IMR-90 (cell line): ENCODE measurements at regions not wholly inside any gene's neighbourhood (a gene's known extent, or its start where the extent isn't known, plus 50 kb on each side); places are given as distances from the start of the nearest gene placed in this dataset.

ENCODE experiments used
- ATAC-seq: fragments of 200-7000 bp; cut with Tn5 transposase; 2 replicates; pipeline ENCODE4 v1.9.1; 2020; ENCODE audit warnings: low read depth, mild to moderate bottlenecking, moderate library complexity
- BruUV-seq: library from RNA; stranded (reverse); fragments of 400-500 nt; replicated peaks from 2 replicates; lab custom pipeline; 2021; lab: Mats Ljungman, UMichigan
- CTCF ChIA-PET: fragments of 300-600 bp; formaldehyde crosslinking; extraction: SDS; loops from one replicate; lab custom pipeline; 2021; ENCODE audit warnings: antibody characterized with exemption; lab: Yijun Ruan, JAX
- POLR2A ChIA-PET: fragments of 300-600 bp; sonication (Branson Sonifier 250); formaldehyde crosslinking; loops from one replicate; lab custom pipeline; 2022; ENCODE audit warnings: antibody characterized with exemption; ENCODE audit not compliant: unreplicated experiment; lab: Charles Lee
- DNase-seq: peaks from one replicate; pipeline ENCODE4 v3.0.0; 2013
- H2AFZ ChIP-seq: replicated peaks from 2 replicates; pipeline ENCODE3; 2013; ENCODE audit warnings: low read length, mild to moderate bottlenecking; ENCODE audit not compliant: poor library complexity
- H2AK5ac ChIP-seq: 2 replicates; pipeline ENCODE4 v1.6.1; 2013; ENCODE audit warnings: low read depth, low read length, inconsistent platforms
- H2AK9ac ChIP-seq: replicated peaks from 2 replicates; pipeline ENCODE3; 2013; ENCODE audit warnings: mild to moderate bottlenecking, low read depth, low read length, moderate library complexity; ENCODE audit not compliant: poor library complexity
- H2BK120ac ChIP-seq: 2 replicates; pipeline ENCODE4 v1.6.1; 2013; ENCODE audit warnings: low read depth, low read length, inconsistent platforms
- H2BK15ac ChIP-seq: 3 replicates; pipeline ENCODE4 v1.6.1; 2013; ENCODE audit warnings: low read depth, low read length, inconsistent platforms
- H2BK20ac ChIP-seq: 2 replicates; pipeline ENCODE4 v1.6.1; 2013; ENCODE audit warnings: low read depth, mild to moderate bottlenecking, inconsistent platforms, low read length, moderate library complexity
- H2BK5ac ChIP-seq: 2 replicates; pipeline ENCODE4 v1.6.1; 2013; ENCODE audit warnings: mild to moderate bottlenecking, low read depth, low read length, inconsistent platforms; ENCODE audit not compliant: poor library complexity, severe bottlenecking
- H3K14ac ChIP-seq: replicated peaks from 2 replicates; pipeline ENCODE4 v1.6.1; 2013; ENCODE audit warnings: low read depth, low read length, inconsistent platforms
- H3K18ac ChIP-seq: 2 replicates; pipeline ENCODE4 v1.6.1; 2013; ENCODE audit warnings: low read depth, low read length, control low read depth
- H3K23ac ChIP-seq: 2 replicates; pipeline ENCODE4 v1.6.1; 2013; ENCODE audit warnings: low read depth, low read length, inconsistent platforms
- H3K27ac ChIP-seq: 2 replicates; pipeline ENCODE4 v1.5.1; 2013; ENCODE audit warnings: mild to moderate bottlenecking, control low read depth, low read length; ENCODE audit not compliant: insufficient read depth
- H3K27me3 ChIP-seq: 2 replicates; pipeline ENCODE4 v1.6.1; 2013; ENCODE audit warnings: low read length; ENCODE audit not compliant: control insufficient read depth, insufficient read depth
- H3K36me3 ChIP-seq: 2 replicates; pipeline ENCODE4 v1.6.1; 2013; ENCODE audit warnings: low read length, mixed read lengths; ENCODE audit not compliant: control insufficient read depth, insufficient read depth
- H3K4ac ChIP-seq: 2 replicates; pipeline ENCODE4 v1.6.1; 2013; ENCODE audit warnings: low read depth, low read length, inconsistent platforms
- H3K4me1 ChIP-seq: 2 replicates; pipeline ENCODE4 v1.6.1; 2013; ENCODE audit warnings: low read length, mixed read lengths; ENCODE audit not compliant: control insufficient read depth, insufficient read depth
- H3K4me2 ChIP-seq: 2 replicates; pipeline ENCODE4 v1.6.1; 2013; ENCODE audit warnings: low read depth, mild to moderate bottlenecking, control low read depth, low read length, moderate library complexity
- H3K4me3 ChIP-seq: 2 replicates; pipeline ENCODE4 v1.5.1; 2013; ENCODE audit warnings: low read depth, mild to moderate bottlenecking, control low read depth, low read length, moderate library complexity; ENCODE audit not compliant: insufficient read depth
- H3K56ac ChIP-seq: 2 replicates; pipeline ENCODE4 v1.6.1; 2013; ENCODE audit warnings: low read length, inconsistent platforms; ENCODE audit not compliant: insufficient read depth; ENCODE audit errors: extremely low read depth
- H3K79me1 ChIP-seq, 2 experiments: 2 replicates each; pipeline ENCODE4 v1.6.1; 2013; ENCODE audit warnings: low read length in 2 of 2, inconsistent platforms in 1 of 2, low read depth in 1 of 2
- H3K9ac ChIP-seq: 2 replicates; pipeline ENCODE4 v1.6.1; 2013; ENCODE audit warnings: low read depth, low read length, control low read depth
- H3K9me1 ChIP-seq: 2 replicates; pipeline ENCODE4 v1.6.1; 2013; ENCODE audit warnings: low read length, inconsistent platforms; ENCODE audit not compliant: insufficient read depth
- H3K9me3 ChIP-seq: 2 replicates; pipeline ENCODE4 v1.6.1; 2013; ENCODE audit warnings: low read length; ENCODE audit not compliant: control insufficient read depth, insufficient read depth
- H4K20me1 ChIP-seq: 2 replicates; pipeline ENCODE4 v1.6.1; 2013; ENCODE audit warnings: low read length, inconsistent platforms; ENCODE audit not compliant: insufficient read depth
- H4K5ac ChIP-seq: 2 replicates; pipeline ENCODE4 v1.6.1; 2013; ENCODE audit warnings: mild to moderate bottlenecking, low read depth, low read length, control low read depth
- H4K8ac ChIP-seq, 2 experiments: 2 replicates each; pipeline ENCODE4 v1.6.1; 2013; ENCODE audit warnings: low read depth in 2 of 2, low read length in 2 of 2, control low read depth in 1 of 2, inconsistent platforms in 1 of 2
- H4K91ac ChIP-seq: 2 replicates; pipeline ENCODE4 v1.6.1; 2013; ENCODE audit warnings: low read depth, low read length, inconsistent platforms; ENCODE audit not compliant: insufficient read depth
- CEBPB ChIP-seq: IDR thresholded peaks from 2 replicates; pipeline ENCODE4 v1.6.1; 2012; ENCODE audit warnings: low read depth, low read length, improper control_type of control experiment
- MAZ ChIP-seq: IDR thresholded peaks from 2 replicates; pipeline ENCODE4 v1.6.1; 2012; ENCODE audit warnings: low read depth, mild to moderate bottlenecking, low read length, improper control_type of control experiment, moderate library complexity, borderline replicate concordance
- MXI1 ChIP-seq: IDR thresholded peaks from 2 replicates; pipeline ENCODE4 v1.6.1; 2012; ENCODE audit warnings: low read depth, mild to moderate bottlenecking, low read length, moderate library complexity, borderline replicate concordance
- NFE2L2 ChIP-seq: fragments of 150-350 bp; IDR thresholded peaks from 2 replicates; pipeline ENCODE4 v1.6.1; 2016; ENCODE audit warnings: low read depth, mild to moderate bottlenecking, low read length
- POLR2A ChIP-seq: IDR thresholded peaks from 2 replicates; pipeline ENCODE4 v1.6.1; 2012; ENCODE audit warnings: mild to moderate bottlenecking, low read depth, low read length
- RAD21 ChIP-seq: IDR thresholded peaks from 2 replicates; pipeline ENCODE4 v1.6.1; 2012; ENCODE audit warnings: low read length, improper control_type of control experiment
- RFX5 ChIP-seq: IDR thresholded peaks from 2 replicates; pipeline ENCODE4 v1.8.0; 2012; ENCODE audit warnings: low read depth, mild to moderate bottlenecking, low read length, moderate library complexity
- USF2 ChIP-seq: fragments of 150-350 bp; IDR thresholded peaks from 2 replicates; pipeline ENCODE4 v1.6.1; 2017; ENCODE audit warnings: mild to moderate bottlenecking, antibody characterized with exemption, low read length, low read depth
- WGBS, 2 experiments: methylation state at CpG; one replicate each; pipeline versions ENCODE4 v1.1.5 to v1.1.7; 2013; ENCODE audit warnings: missing lambda C conversion rate in 2 of 2; ENCODE audit not compliant: insufficient read length in 1 of 2; ENCODE audit errors: extremely low coverage in 2 of 2; 5-methylcytosine and 5-hydroxymethylcytosine counted together
- dilution Hi-C: fragments of 300-500 bp; cut with HindIII; formaldehyde crosslinking; loops from one replicate; pipeline ENCODE4 v1.14.3; 2018; ENCODE audit warnings: low sequenced_read_pairs; ENCODE audit not compliant: unreplicated experiment
- in situ Hi-C: fragments of 300-500 bp; cut with MboI; formaldehyde crosslinking; loops from 3 replicates; pipeline ENCODE4 v1.14.3; 2019; ENCODE audit warnings: low sequenced_read_pairs, inconsistent platforms, mixed read lengths
- intact Hi-C: fragments of 100-400 bp; cut with micrococcal nuclease; formaldehyde crosslinking; loops from 2 replicates; pipeline ENCODE4 v1.10.0; 2022

GRCh38 chr2:43039376-43040080 is 186.9 kb downstream of the ZFP36L2 start (continued):
- TF ChIP-seq NFE2L2: no peak

DNA sequence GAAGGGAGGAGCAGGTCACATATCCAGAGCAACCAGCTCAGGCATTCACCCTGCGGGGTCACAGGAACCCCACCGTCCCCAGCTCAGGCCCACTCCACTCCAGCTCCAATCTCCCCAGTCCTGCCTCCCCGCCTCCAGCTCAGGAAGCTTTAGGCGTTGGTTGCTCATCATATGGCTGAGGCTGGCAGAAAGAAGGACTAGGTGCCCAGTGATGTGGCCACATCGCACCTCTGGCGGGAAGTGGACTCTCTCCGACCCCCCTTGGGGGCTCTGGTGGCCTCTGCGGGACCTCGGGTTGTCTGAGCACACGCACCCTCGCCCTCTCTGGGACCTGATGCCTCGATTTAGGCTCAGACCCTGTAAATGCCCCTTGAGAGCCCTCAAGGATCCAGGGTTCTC is 187.7 kb downstream of the ZFP36L2 start:
- dilution Hi-C loops (no loop called here), in situ Hi-C loops (no loop called here)
- no TSS peak for BruUV-seq

More for the DNA sequence above, 187.7 kb downstream of the ZFP36L2 start:
- no peak for ATAC-seq
- Histone ChIP-seq H3K9ac (no peak overlapping the region), H3K23ac (no peak overlapping the region; the same call in 1 of the 2 replicates), H2AFZ (peak overlapping the region; percentile 71), H2BK20ac (peak overlapping the region; percentile 96), H3K9me1 (peaks cover 27% of the 10 kb centered on the region), H2BK5ac (no peak overlapping the region), H3K4ac (peak overlapping the region; percentile 85), H4K20me1 (no peaks in the 10 kb centered on the region), H3K56ac (no peak overlapping the region), H3K27ac (peak overlapping the region; percentile 42; the same call in 1 of the 2 replicates), H2BK15ac (peak overlapping the region; percentile 97), H4K8ac (peak overlapping the region; percentile 38 to 78; a peak in 2 of 4 replicates), H3K27me3 (no peaks in the 10 kb centered on the region), H4K91ac (peak overlapping the region; percentile 72), H3K4me2 (no peak overlapping the region), H3K79me1 (peaks cover 0 to 6% of the 10 kb centered on the region in 2 experiments; a peak in 1 of 4 replicates), H2AK5ac (peak overlapping the region; percentile 54), H3K14ac (peak overlapping the region; percentile 84), H3K4me3 (no peak overlapping the region), H3K36me3 (no peaks in the 10 kb centered on the region), H3K9me3 (no peaks in the 10 kb centered on the region), H3K18ac (peak overlapping the region; percentile 9), H4K5ac (peak overlapping the region; percentile 49; the same call in 1 of the 2 replicates), H3K4me1 (peaks cover 34% of the 10 kb centered on the region), H2BK120ac (peak overlapping the region; percentile 92), H2AK9ac (peak overlapping the region; percentile 84)
- intact Hi-C loops: no loop called here
- TF ChIP-seq MXI1: no peak
- TF ChIP-seq CEBPB: no peak
- no peak for TF ChIP-seq RAD21
- TF ChIP-seq RFX5: no peak
- no peak for TF ChIP-seq MAZ
- TF ChIP-seq POLR2A: no peak
- TF ChIP-seq USF2: no peak
- POLR2A ChIA-PET: no interaction called here
- no peak for DNase-seq
- WGBS, 2 experiments: 96% methylated on average over 8 of the region's 12 CpGs; no CpG with 5 or more reads in 1 of the 2 experiments
- CTCF ChIA-PET: no interaction called here
